ENCODE measurements at regions not wholly inside any gene's neighbourhood (a gene's known extent, or its start where the extent isn't known, plus 50 kb on each side); places are given as distances from the start of the nearest gene placed in this dataset.

- Histone ChIP-seq H3K9ac (ENCODE audit: low read length) (no peak overlapping the region), H3K18ac (ENCODE audit: low read length) (no peak overlapping the region), H3K4me3 (ENCODE audit: low read length) (no peak overlapping the region), H2BK5ac (ENCODE audit: low read length) (no peak overlapping the region), H3K4ac (ENCODE audit: low read depth, low read length) (no peak overlapping the region), H3K23ac (ENCODE audit: low read length) (no peak overlapping the region), H3K4me1 (ENCODE audit: control insufficient read depth, low read depth, low read length) (no peaks in the 10 kb centered on the region), H3K27me3 (ENCODE audit: insufficient read depth, low read length, poor library complexity) (no peaks in the 10 kb centered on the region), H4K8ac (ENCODE audit: low read depth, low read length) (no peak overlapping the region), H4K5ac (ENCODE audit: low read length) (no peak overlapping the region), H3K79me1 (ENCODE audit: low read length) (no peaks in the 10 kb centered on the region), H2AK5ac (ENCODE audit: low read length) (no peak overlapping the region), H3K79me2 (ENCODE audit: control insufficient read depth, insufficient read depth, low read length) (no peaks in the 10 kb centered on the region), H2BK15ac (replicated peaks; ENCODE audit: low read depth) (no peak overlapping the region), H3K4me2 (ENCODE audit: low read length) (no peak overlapping the region), H3K56ac (ENCODE audit: low read length) (no peak overlapping the region), H2BK120ac (ENCODE audit: low read depth, low read length) (no peak overlapping the region), H3K36me3 (ENCODE audit: control insufficient read depth, insufficient read depth, low read length) (no peaks in the 10 kb centered on the region), H3K27ac (ENCODE audit: low read depth, low read length) (no peak overlapping the region)
- no CpG with 5 or more reads among the region's 1 CpG for WGBS (ENCODE audit: extremely low coverage, insufficient coverage, low lambda C conversion rate)
- no peak for DNase-seq
Observed at GRCh38 chr4:58688568-58688967, 1578.4 kb upstream of the IGFBP7 start.

- H3K36me3 ChIP-seq (ENCODE audit: control insufficient read depth, insufficient read depth, low read length): no peaks in the 10 kb centered on the region
- no peak overlapping the region for H3K4ac ChIP-seq (ENCODE audit: low read depth, low read length)
- no peak overlapping the region for H2BK5ac ChIP-seq (ENCODE audit: low read length)
- H3K79me2 ChIP-seq (ENCODE audit: control insufficient read depth, insufficient read depth, low read length): no peaks in the 10 kb centered on the region
- H3K18ac ChIP-seq (ENCODE audit: low read length): no peak overlapping the region
- WGBS (ENCODE audit: extremely low coverage, insufficient coverage, low lambda C conversion rate): no CpG with 5 or more reads among the region's 1 CpG
- H3K79me1 ChIP-seq (ENCODE audit: low read length): no peaks in the 10 kb centered on the region
- H2BK15ac ChIP-seq (replicated peaks; ENCODE audit: low read depth): no peak overlapping the region
- no peak overlapping the region for H3K27ac ChIP-seq (ENCODE audit: low read depth, low read length)
- no peak overlapping the region for H3K4me3 ChIP-seq (ENCODE audit: low read length)
- no peak overlapping the region for H3K4me2 ChIP-seq (ENCODE audit: low read length)
- H3K23ac ChIP-seq (ENCODE audit: low read length): no peak overlapping the region
- no peaks in the 10 kb centered on the region for H3K27me3 ChIP-seq (ENCODE audit: insufficient read depth, low read length, poor library complexity)
- H2BK120ac ChIP-seq (ENCODE audit: low read depth, low read length): no peak overlapping the region
- no peak overlapping the region for H3K56ac ChIP-seq (ENCODE audit: low read length)
- H4K8ac ChIP-seq (ENCODE audit: low read depth, low read length): no peak overlapping the region
- no peak overlapping the region for H2AK5ac ChIP-seq (ENCODE audit: low read length)
- H3K9ac ChIP-seq (ENCODE audit: low read length): no peak overlapping the region
- no peaks in the 10 kb centered on the region for H3K4me1 ChIP-seq (ENCODE audit: control insufficient read depth, low read depth, low read length)
- no peak overlapping the region for H4K5ac ChIP-seq (ENCODE audit: low read length)
- no peak for DNase-seq
Observed at GRCh38 chr4:58679886-58680285, 1569.7 kb upstream of the IGFBP7 start.

GRCh38 chr4:58679051-58679450 is 1568.9 kb upstream of the IGFBP7 start:
- no peak overlapping the region for H3K23ac ChIP-seq (ENCODE audit: low read length)

GRCh38 chr4:58669783-58670182 is 1559.6 kb upstream of the IGFBP7 start:
- Histone ChIP-seq H3K79me1 (ENCODE audit: low read length) (no peaks in the 10 kb centered on the region), H3K36me3 (ENCODE audit: control insufficient read depth, insufficient read depth, low read length) (no peaks in the 10 kb centered on the region)

More at GRCh38 chr4:58679051-58679450, 1568.9 kb upstream of the IGFBP7 start:
- H3K4me1 ChIP-seq (ENCODE audit: control insufficient read depth, low read depth, low read length): no peaks in the 10 kb centered on the region
- H3K79me2 ChIP-seq (ENCODE audit: control insufficient read depth, insufficient read depth, low read length): no peaks in the 10 kb centered on the region
- WGBS (ENCODE audit: extremely low coverage, insufficient coverage, low lambda C conversion rate): no CpG with 5 or more reads among the region's 2 CpGs
- H3K9ac ChIP-seq (ENCODE audit: low read length): no peak overlapping the region
- no peak overlapping the region for H2BK15ac ChIP-seq (replicated peaks; ENCODE audit: low read depth)
- H3K79me1 ChIP-seq (ENCODE audit: low read length): no peaks in the 10 kb centered on the region
- H4K5ac ChIP-seq (ENCODE audit: low read length): no peak overlapping the region
- no peak overlapping the region for H4K8ac ChIP-seq (ENCODE audit: low read depth, low read length)
- H3K4ac ChIP-seq (ENCODE audit: low read depth, low read length): no peak overlapping the region
- no peak overlapping the region for H3K56ac ChIP-seq (ENCODE audit: low read length)
- H3K27me3 ChIP-seq (ENCODE audit: insufficient read depth, low read length, poor library complexity): no peaks in the 10 kb centered on the region
- no peak overlapping the region for H3K4me3 ChIP-seq (ENCODE audit: low read length)
- H3K4me2 ChIP-seq (ENCODE audit: low read length): no peak overlapping the region
- no peak overlapping the region for H3K27ac ChIP-seq (ENCODE audit: low read depth, low read length)
- no peak overlapping the region for H2AK5ac ChIP-seq (ENCODE audit: low read length)
- H3K18ac ChIP-seq (ENCODE audit: low read length): no peak overlapping the region
- H2BK5ac ChIP-seq (ENCODE audit: low read length): no peak overlapping the region
- DNase-seq: peak; percentile 21
- no peak overlapping the region for H2BK120ac ChIP-seq (ENCODE audit: low read depth, low read length)
- no peaks in the 10 kb centered on the region for H3K36me3 ChIP-seq (ENCODE audit: control insufficient read depth, insufficient read depth, low read length)

GRCh38 chr4:58665649-58666048 is 1555.5 kb upstream of the IGFBP7 start:
- no peak overlapping the region for H4K8ac ChIP-seq (ENCODE audit: low read depth, low read length)
- no peak overlapping the region for H2BK15ac ChIP-seq (replicated peaks; ENCODE audit: low read depth)
- no peaks in the 10 kb centered on the region for H3K79me2 ChIP-seq (ENCODE audit: control insufficient read depth, insufficient read depth, low read length)
- no peaks in the 10 kb centered on the region for H3K79me1 ChIP-seq (ENCODE audit: low read length)
- H3K27ac ChIP-seq (ENCODE audit: low read depth, low read length): no peak overlapping the region
- H3K36me3 ChIP-seq (ENCODE audit: control insufficient read depth, insufficient read depth, low read length): no peaks in the 10 kb centered on the region
- H3K27me3 ChIP-seq (ENCODE audit: insufficient read depth, low read length, poor library complexity): no peaks in the 10 kb centered on the region
- H3K4me2 ChIP-seq (ENCODE audit: low read length): no peak overlapping the region
- no peak overlapping the region for H3K4me3 ChIP-seq (ENCODE audit: low read length)
- no peak overlapping the region for H2BK5ac ChIP-seq (ENCODE audit: low read length)
- no peak overlapping the region for H4K5ac ChIP-seq (ENCODE audit: low read length)
- no CpG with 5 or more reads among the region's 3 CpGs for WGBS (ENCODE audit: extremely low coverage, insufficient coverage, low lambda C conversion rate)
- no peak overlapping the region for H3K56ac ChIP-seq (ENCODE audit: low read length)
- no peak overlapping the region for H3K9ac ChIP-seq (ENCODE audit: low read length)
- no peak overlapping the region for H2BK120ac ChIP-seq (ENCODE audit: low read depth, low read length)
- no peaks in the 10 kb centered on the region for H3K4me1 ChIP-seq (ENCODE audit: control insufficient read depth, low read depth, low read length)
- no peak overlapping the region for H3K23ac ChIP-seq (ENCODE audit: low read length)
- DNase-seq: no peak
- no peak overlapping the region for H2AK5ac ChIP-seq (ENCODE audit: low read length)
- no peak overlapping the region for H3K18ac ChIP-seq (ENCODE audit: low read length)
- no peak overlapping the region for H3K4ac ChIP-seq (ENCODE audit: low read depth, low read length)

More at GRCh38 chr4:58669783-58670182, 1559.6 kb upstream of the IGFBP7 start:
- Histone ChIP-seq H3K4me3 (ENCODE audit: low read length) (no peak overlapping the region), H3K18ac (ENCODE audit: low read length) (no peak overlapping the region), H3K23ac (ENCODE audit: low read length) (no peak overlapping the region), H3K4me2 (ENCODE audit: low read length) (no peak overlapping the region), H3K56ac (ENCODE audit: low read length) (no peak overlapping the region), H2BK120ac (ENCODE audit: low read depth, low read length) (no peak overlapping the region), H3K27me3 (ENCODE audit: insufficient read depth, low read length, poor library complexity) (no peaks in the 10 kb centered on the region), H3K79me2 (ENCODE audit: control insufficient read depth, insufficient read depth, low read length) (no peaks in the 10 kb centered on the region), H2BK15ac (replicated peaks; ENCODE audit: low read depth) (no peak overlapping the region), H2AK5ac (ENCODE audit: low read length) (no peak overlapping the region), H3K4ac (ENCODE audit: low read depth, low read length) (no peak overlapping the region), H4K8ac (ENCODE audit: low read depth, low read length) (no peak overlapping the region), H3K4me1 (ENCODE audit: control insufficient read depth, low read depth, low read length) (no peaks in the 10 kb centered on the region), H2BK5ac (ENCODE audit: low read length) (no peak overlapping the region), H3K9ac (ENCODE audit: low read length) (no peak overlapping the region), H3K27ac (ENCODE audit: low read depth, low read length) (no peak overlapping the region), H4K5ac (ENCODE audit: low read length) (no peak overlapping the region)
- no peak for DNase-seq

- Histone ChIP-seq H3K23ac (ENCODE audit: low read length) (no peak overlapping the region), H3K36me3 (ENCODE audit: control insufficient read depth, insufficient read depth, low read length) (no peaks in the 10 kb centered on the region), H3K4ac (ENCODE audit: low read depth, low read length) (no peak overlapping the region), H3K18ac (ENCODE audit: low read length) (no peak overlapping the region), H2AK5ac (ENCODE audit: low read length) (no peak overlapping the region), H3K27me3 (ENCODE audit: insufficient read depth, low read length, poor library complexity) (no peaks in the 10 kb centered on the region), H3K4me2 (ENCODE audit: low read length) (no peak overlapping the region), H4K5ac (ENCODE audit: low read length) (no peak overlapping the region), H3K4me3 (ENCODE audit: low read length) (no peak overlapping the region), H2BK15ac (replicated peaks; ENCODE audit: low read depth) (no peak overlapping the region), H3K4me1 (ENCODE audit: control insufficient read depth, low read depth, low read length) (no peaks in the 10 kb centered on the region), H3K27ac (ENCODE audit: low read depth, low read length) (no peak overlapping the region), H2BK5ac (ENCODE audit: low read length) (no peak overlapping the region), H4K8ac (ENCODE audit: low read depth, low read length) (no peak overlapping the region), H3K79me2 (ENCODE audit: control insufficient read depth, insufficient read depth, low read length) (no peaks in the 10 kb centered on the region), H3K9ac (ENCODE audit: low read length) (no peak overlapping the region), H3K56ac (ENCODE audit: low read length) (no peak overlapping the region), H3K79me1 (ENCODE audit: low read length) (no peaks in the 10 kb centered on the region), H2BK120ac (ENCODE audit: low read depth, low read length) (no peak overlapping the region)
- DNase-seq: no peak
- no CpG with 5 or more reads among the region's 2 CpGs for WGBS (ENCODE audit: extremely low coverage, insufficient coverage, low lambda C conversion rate)
Observed at GRCh38 chr4:58658701-58659100, 1548.5 kb upstream of the IGFBP7 start.

Measured in mesendoderm (in vitro differentiated cells).